Osteoblast (primary cell): ENCODE measurements at regions not wholly inside any gene's neighbourhood (a gene's known extent, or its start where the extent isn't known, plus 50 kb on each side); places are given as distances from the start of the nearest gene placed in this dataset.

ENCODE experiments used
- DNase-seq: peaks from one replicate; pipeline ENCODE4 v3.0.0; 2011; ENCODE audit warnings: low spot score, mixed read lengths; ENCODE audit not compliant: insufficient read length; ENCODE audit errors: missing footprints
- H2AFZ ChIP-seq: 2 replicates; pipeline ENCODE4 v1.6.0; 2011; ENCODE audit warnings: mild to moderate bottlenecking, low read length
- H3K27ac ChIP-seq: 2 replicates; pipeline ENCODE4 v1.5.1; 2011; ENCODE audit warnings: mild to moderate bottlenecking, low read depth, low read length, moderate library complexity
- H3K27me3 ChIP-seq: 2 replicates; pipeline ENCODE4 v1.6.0; 2012; ENCODE audit warnings: mild to moderate bottlenecking, control low read depth, inconsistent platforms, low read length, moderate library complexity; ENCODE audit not compliant: insufficient read depth
- H3K36me3 ChIP-seq: 2 replicates; pipeline ENCODE4 v1.5.1; 2011; ENCODE audit warnings: mild to moderate bottlenecking, low read length, control low read depth, moderate library complexity; ENCODE audit not compliant: insufficient read depth
- H3K4me1 ChIP-seq: 2 replicates; pipeline ENCODE4 v1.5.1; 2011; ENCODE audit warnings: mild to moderate bottlenecking, low read length, control low read depth, moderate library complexity; ENCODE audit not compliant: insufficient read depth
- H3K4me2 ChIP-seq: 2 replicates; pipeline ENCODE4 v1.6.0; 2011; ENCODE audit warnings: mild to moderate bottlenecking, low read length; ENCODE audit not compliant: insufficient read depth
- H3K4me3 ChIP-seq: fragments of 200-600 bp; sonication (generic); 3 replicates; pipeline ENCODE4 v1.5.1; 2012; ENCODE audit warnings: mild to moderate bottlenecking, low read length, inconsistent platforms; ENCODE audit not compliant: insufficient read depth
- H3K79me2 ChIP-seq: 2 replicates; pipeline ENCODE4 v1.6.0; 2012; ENCODE audit warnings: mild to moderate bottlenecking, low read length, control low read depth, inconsistent platforms; ENCODE audit not compliant: insufficient read depth
- H3K9me3 ChIP-seq: 2 replicates; pipeline ENCODE4 v1.5.1; 2011; ENCODE audit warnings: low read depth, low read length, control low read depth
- H4K20me1 ChIP-seq: 2 replicates; pipeline ENCODE4 v1.6.0; 2012; ENCODE audit warnings: mild to moderate bottlenecking, low read length, control low read depth; ENCODE audit not compliant: insufficient read depth
- TF ChIP-seq, protein P1 (sequence below): IDR thresholded peaks from 2 replicates; pipeline ENCODE4 v1.5.1; 2011; ENCODE audit warnings: mild to moderate bottlenecking, low read depth, low read length, moderate library complexity; ENCODE audit errors: extremely low read depth

DNA sequence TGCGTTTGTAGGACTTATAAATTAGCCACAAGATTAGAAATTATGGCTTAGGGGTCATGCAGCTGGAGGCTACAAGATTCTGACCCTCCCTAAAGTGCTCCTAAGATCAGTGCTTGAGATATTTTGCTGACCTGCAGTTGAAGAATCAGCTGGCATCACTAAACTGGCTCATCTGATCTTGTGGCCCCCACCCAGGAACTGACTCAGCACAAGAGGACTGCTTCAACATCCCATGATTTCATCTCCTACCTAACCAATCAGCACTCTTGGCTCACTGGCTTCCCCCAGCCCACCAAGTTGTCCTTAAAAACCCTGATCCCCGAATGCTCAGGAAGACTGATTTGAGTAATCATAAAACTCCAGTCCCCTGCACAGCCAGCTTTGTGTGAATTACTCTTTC is 86.4 kb upstream of the ERCC4 start:
- Histone ChIP-seq H3K9me3 (no peaks in the 10 kb centered on the region), H3K4me3 (no peak overlapping the region), H3K36me3 (no peaks in the 10 kb centered on the region), H3K27me3 (no peaks in the 10 kb centered on the region), H3K4me2 (no peak overlapping the region), H2AFZ (no peak overlapping the region), H3K79me2 (no peaks in the 10 kb centered on the region), H4K20me1 (no peaks in the 10 kb centered on the region), H3K27ac (no peak overlapping the region), H3K4me1 (no peaks in the 10 kb centered on the region)
- DNase-seq: no peak
- TF ChIP-seq, protein P1, sequence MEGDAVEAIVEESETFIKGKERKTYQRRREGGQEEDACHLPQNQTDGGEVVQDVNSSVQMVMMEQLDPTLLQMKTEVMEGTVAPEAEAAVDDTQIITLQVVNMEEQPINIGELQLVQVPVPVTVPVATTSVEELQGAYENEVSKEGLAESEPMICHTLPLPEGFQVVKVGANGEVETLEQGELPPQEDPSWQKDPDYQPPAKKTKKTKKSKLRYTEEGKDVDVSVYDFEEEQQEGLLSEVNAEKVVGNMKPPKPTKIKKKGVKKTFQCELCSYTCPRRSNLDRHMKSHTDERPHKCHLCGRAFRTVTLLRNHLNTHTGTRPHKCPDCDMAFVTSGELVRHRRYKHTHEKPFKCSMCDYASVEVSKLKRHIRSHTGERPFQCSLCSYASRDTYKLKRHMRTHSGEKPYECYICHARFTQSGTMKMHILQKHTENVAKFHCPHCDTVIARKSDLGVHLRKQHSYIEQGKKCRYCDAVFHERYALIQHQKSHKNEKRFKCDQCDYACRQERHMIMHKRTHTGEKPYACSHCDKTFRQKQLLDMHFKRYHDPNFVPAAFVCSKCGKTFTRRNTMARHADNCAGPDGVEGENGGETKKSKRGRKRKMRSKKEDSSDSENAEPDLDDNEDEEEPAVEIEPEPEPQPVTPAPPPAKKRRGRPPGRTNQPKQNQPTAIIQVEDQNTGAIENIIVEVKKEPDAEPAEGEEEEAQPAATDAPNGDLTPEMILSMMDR: no peak

- no peaks in the 10 kb centered on the region for H3K9me3 ChIP-seq
- H3K4me3 ChIP-seq: no peak overlapping the region
- H3K79me2 ChIP-seq: no peaks in the 10 kb centered on the region
- H3K4me1 ChIP-seq: no peaks in the 10 kb centered on the region
- H2AFZ ChIP-seq: no peak overlapping the region
- DNase-seq: no peak
- H3K27me3 ChIP-seq: no peaks in the 10 kb centered on the region
- H3K36me3 ChIP-seq: no peaks in the 10 kb centered on the region
- no peak overlapping the region for H3K4me2 ChIP-seq
- TF ChIP-seq, protein P1: no peak
- H4K20me1 ChIP-seq: no peaks in the 10 kb centered on the region
- H3K27ac ChIP-seq: no peak overlapping the region
Observed at GRCh38 chr16:13835387-13835786, 84.6 kb upstream of the ERCC4 start.

GRCh38 chr16:13835935-13836730 is 83.8 kb upstream of the ERCC4 start:
- no peaks in the 10 kb centered on the region for H3K4me1 ChIP-seq
- TF ChIP-seq, protein P1: no peak
- H3K36me3 ChIP-seq: no peaks in the 10 kb centered on the region
- no peaks in the 10 kb centered on the region for H3K27me3 ChIP-seq
- no peak overlapping the region for H3K27ac ChIP-seq
- no peaks in the 10 kb centered on the region for H4K20me1 ChIP-seq
- H3K4me2 ChIP-seq: no peak overlapping the region
- DNase-seq: peak; percentile 8
- H3K4me3 ChIP-seq: no peak overlapping the region
- H2AFZ ChIP-seq: no peak overlapping the region
- no peaks in the 10 kb centered on the region for H3K9me3 ChIP-seq
- no peaks in the 10 kb centered on the region for H3K79me2 ChIP-seq

DNA sequence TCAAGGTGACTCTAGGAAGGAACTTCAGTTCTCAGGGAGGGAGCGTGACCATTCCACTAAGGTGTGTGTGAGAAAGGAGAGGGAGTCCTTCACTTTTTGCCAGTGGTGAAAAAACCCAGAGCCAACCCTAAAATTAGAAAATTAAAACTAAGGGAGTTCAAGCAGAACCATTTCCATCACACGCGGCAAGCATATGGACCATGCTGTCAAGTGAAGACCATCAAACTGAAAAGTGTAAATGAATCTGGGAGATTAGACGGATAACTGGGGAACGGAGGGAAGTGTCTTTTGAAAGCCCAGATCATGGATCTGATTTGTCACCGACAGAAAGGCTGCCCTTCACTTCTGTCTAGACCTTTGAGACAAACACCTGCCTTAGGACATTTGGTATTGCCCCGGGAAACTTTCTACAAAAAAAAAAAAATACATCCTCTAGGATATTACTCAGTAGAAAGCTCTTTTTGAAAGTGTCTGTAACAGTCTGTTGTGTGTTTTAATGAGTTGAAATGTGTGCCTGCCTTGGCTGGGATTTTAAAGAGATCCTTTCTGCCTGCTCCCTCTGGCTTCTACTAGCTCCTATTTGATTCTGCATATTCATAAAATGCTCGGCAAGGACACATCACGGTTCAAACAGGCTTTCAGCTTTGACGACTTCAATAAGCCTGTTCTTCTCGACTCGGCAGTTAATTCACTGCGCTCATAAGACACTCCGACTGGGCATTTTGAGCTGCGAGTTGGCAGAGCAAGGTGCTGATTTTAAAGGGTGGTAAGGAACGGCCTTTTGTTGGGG is 81.4 kb upstream of the ERCC4 start:
- Histone ChIP-seq H4K20me1 (no peaks in the 10 kb centered on the region), H3K9me3 (no peaks in the 10 kb centered on the region), H3K36me3 (no peaks in the 10 kb centered on the region), H2AFZ (no peak overlapping the region), H3K4me3 (no peak overlapping the region), H3K79me2 (no peaks in the 10 kb centered on the region), H3K4me2 (no peak overlapping the region), H3K27me3 (no peaks in the 10 kb centered on the region), H3K4me1 (no peaks in the 10 kb centered on the region), H3K27ac (no peak overlapping the region)
- TF ChIP-seq, protein P1: no peak
- DNase-seq: no peak
